ENCODE measurements at regions not wholly inside any gene's neighbourhood (a gene's known extent, or its start where the extent isn't known, plus 50 kb on each side); places are given as distances from the start of the nearest gene placed in this dataset.
"Not testable (repeated sequence)": the region's sequence is repeated elsewhere in the genome, so short reads cannot be mapped to it uniquely, and the experiment has no call there.

- Histone ChIP-seq H3K27ac (ENCODE audit: low read length) (no peak overlapping the region), H3K9ac (ENCODE audit: low read length) (no peak overlapping the region), H3K4me1 (ENCODE audit: control insufficient read depth, low read depth, low read length) (peaks cover 5% of the 10 kb centered on the region), H3K36me3 (ENCODE audit: control insufficient read depth, low read depth, low read length) (no peaks in the 10 kb centered on the region), H3K9me3 (ENCODE audit: control insufficient read depth, low read depth, low read length) (no peaks in the 10 kb centered on the region), H3K4me3 (ENCODE audit: low read length) (no peak overlapping the region), H3K27me3 (ENCODE audit: control insufficient read depth, insufficient read depth, low read length) (peaks cover 31% of the 10 kb centered on the region)
These were observed 73.5 kb upstream of the CASZ1 start for GRCh38 chr1:10869933-10870332.

DNA sequence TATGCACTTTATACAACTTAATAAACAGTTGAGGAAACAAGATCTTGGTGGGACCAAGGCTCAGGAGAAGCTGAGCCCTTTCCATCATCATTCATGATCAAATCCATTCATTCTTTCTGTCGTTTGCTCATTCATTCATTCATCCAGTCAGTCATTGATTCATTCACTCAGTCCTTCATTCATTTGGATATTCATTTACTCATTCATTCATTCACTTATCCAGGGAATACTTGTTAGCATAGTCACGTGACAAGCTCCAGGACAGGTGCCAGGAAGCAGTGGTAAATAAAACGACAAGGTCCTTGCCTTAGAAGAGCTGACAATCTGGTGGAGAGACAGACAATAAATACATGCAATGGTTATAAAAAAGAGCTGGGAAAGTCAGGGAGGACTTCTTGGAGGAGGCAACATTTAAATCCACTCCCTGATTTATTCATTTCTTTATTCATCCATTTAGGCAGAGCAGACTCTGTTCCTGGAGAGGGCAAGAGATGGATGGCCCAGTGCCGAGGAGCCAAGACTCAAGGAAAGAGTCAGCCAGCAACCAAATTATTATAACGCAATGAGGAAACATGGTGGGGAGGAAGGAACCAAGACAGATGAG is 74.1 kb upstream of the CASZ1 start:
- no peaks in the 10 kb centered on the region for H3K9me3 ChIP-seq (ENCODE audit: control insufficient read depth, low read depth, low read length)
- H3K27me3 ChIP-seq (ENCODE audit: control insufficient read depth, insufficient read depth, low read length): peaks cover 25% of the 10 kb centered on the region
- H3K27ac ChIP-seq (ENCODE audit: low read length): no peak overlapping the region
- H3K4me1 ChIP-seq (ENCODE audit: control insufficient read depth, low read depth, low read length): peaks cover 5% of the 10 kb centered on the region
- H3K4me3 ChIP-seq (ENCODE audit: low read length): no peak overlapping the region
- H3K9ac ChIP-seq (ENCODE audit: low read length): no peak overlapping the region
- no peaks in the 10 kb centered on the region for H3K36me3 ChIP-seq (ENCODE audit: control insufficient read depth, low read depth, low read length)

- Histone ChIP-seq H3K9ac (ENCODE audit: low read length) (no peak overlapping the region), H3K4me1 (ENCODE audit: control insufficient read depth, low read depth, low read length) (no peaks in the 10 kb centered on the region), H3K4me3 (ENCODE audit: low read length) (no peak overlapping the region), H3K27ac (ENCODE audit: low read length) (no peak overlapping the region), H3K9me3 (ENCODE audit: control insufficient read depth, low read depth, low read length) (no peaks in the 10 kb centered on the region), H3K27me3 (ENCODE audit: control insufficient read depth, insufficient read depth, low read length) (peaks cover 4% of the 10 kb centered on the region), H3K36me3 (ENCODE audit: control insufficient read depth, low read depth, low read length) (no peaks in the 10 kb centered on the region)
These were observed 76.7 kb upstream of the CASZ1 start for GRCh38 chr1:10873189-10873588.

DNA sequence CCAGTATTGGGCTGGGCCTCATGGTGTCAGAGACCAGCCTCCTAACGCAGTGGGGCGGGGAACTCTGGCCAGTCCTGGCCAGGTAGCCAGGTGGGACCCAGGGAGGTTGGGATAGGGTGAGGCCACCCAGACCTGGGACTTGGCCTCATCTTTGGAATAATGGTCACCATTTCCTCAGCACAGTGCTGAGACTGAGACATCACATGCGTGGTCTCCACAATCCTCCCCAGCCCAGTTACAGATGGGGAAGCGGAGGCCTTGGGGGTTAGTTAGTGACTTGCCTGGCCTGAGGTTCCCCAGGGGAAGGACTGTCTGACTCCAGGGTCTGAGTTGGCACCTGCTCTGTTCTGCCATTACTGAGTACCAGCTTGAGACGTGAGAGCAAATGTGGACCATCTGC is 77.9 kb upstream of the CASZ1 start:
- Histone ChIP-seq H3K9me3 (ENCODE audit: control insufficient read depth, low read depth, low read length) (no peaks in the 10 kb centered on the region), H3K4me1 (ENCODE audit: control insufficient read depth, low read depth, low read length) (no peaks in the 10 kb centered on the region), H3K27ac (ENCODE audit: low read length) (no peak overlapping the region), H3K9ac (ENCODE audit: low read length) (no peak overlapping the region), H3K27me3 (ENCODE audit: control insufficient read depth, insufficient read depth, low read length) (no peaks in the 10 kb centered on the region), H3K36me3 (ENCODE audit: control insufficient read depth, low read depth, low read length) (no peaks in the 10 kb centered on the region), H3K4me3 (ENCODE audit: low read length) (no peak overlapping the region)

GRCh38 chr1:10877894-10878293 is 81.4 kb upstream of the CASZ1 start:
- H3K27ac ChIP-seq (ENCODE audit: low read length): no peak overlapping the region
- no peaks in the 10 kb centered on the region for H3K9me3 ChIP-seq (ENCODE audit: control insufficient read depth, low read depth, low read length)
- H3K4me1 ChIP-seq (ENCODE audit: control insufficient read depth, low read depth, low read length): no peaks in the 10 kb centered on the region
- no peak overlapping the region for H3K9ac ChIP-seq (ENCODE audit: low read length)
- no peak overlapping the region for H3K4me3 ChIP-seq (ENCODE audit: low read length)
- H3K36me3 ChIP-seq (ENCODE audit: control insufficient read depth, low read depth, low read length): no peaks in the 10 kb centered on the region
- no peaks in the 10 kb centered on the region for H3K27me3 ChIP-seq (ENCODE audit: control insufficient read depth, insufficient read depth, low read length)

- H3K9me3 ChIP-seq (ENCODE audit: control insufficient read depth, low read depth, low read length): no peaks in the 10 kb centered on the region
- no peak overlapping the region for H3K4me3 ChIP-seq (ENCODE audit: low read length)
- H3K9ac ChIP-seq (ENCODE audit: low read length): no peak overlapping the region
- H3K27ac ChIP-seq (ENCODE audit: low read length): no peak overlapping the region
- H3K27me3 ChIP-seq (ENCODE audit: control insufficient read depth, insufficient read depth, low read length): no peaks in the 10 kb centered on the region
- H3K36me3 ChIP-seq (ENCODE audit: control insufficient read depth, low read depth, low read length): no peaks in the 10 kb centered on the region
- H3K4me1 ChIP-seq (ENCODE audit: control insufficient read depth, low read depth, low read length): no peaks in the 10 kb centered on the region
These were observed 82.0 kb upstream of the CASZ1 start for GRCh38 chr1:10878469-10878868.

DNA sequence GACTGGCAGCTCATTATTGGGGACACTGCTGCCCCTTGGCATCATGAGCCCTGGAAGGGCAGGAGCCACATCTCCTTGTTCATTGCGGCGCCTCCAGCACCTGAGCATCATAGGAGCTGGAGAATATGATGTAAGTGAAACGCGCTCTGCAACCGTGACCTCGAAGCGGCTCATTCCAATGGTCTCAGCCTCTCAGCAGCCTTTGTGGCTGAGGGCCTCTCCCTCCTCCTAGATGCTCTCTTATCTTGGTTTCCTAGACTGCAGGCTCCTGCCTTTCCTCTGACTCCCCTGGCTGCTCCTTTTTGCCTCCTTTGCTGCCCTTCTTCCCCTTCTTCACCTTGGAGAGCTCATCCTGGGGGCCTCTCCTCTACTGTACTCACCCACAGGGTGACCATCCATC is 83.6 kb upstream of the CASZ1 start:
- H3K27me3 ChIP-seq (ENCODE audit: control insufficient read depth, insufficient read depth, low read length): no peaks in the 10 kb centered on the region
- H3K4me3 ChIP-seq (ENCODE audit: low read length): no peak overlapping the region
- H3K9me3 ChIP-seq (ENCODE audit: control insufficient read depth, low read depth, low read length): no peaks in the 10 kb centered on the region
- no peak overlapping the region for H3K27ac ChIP-seq (ENCODE audit: low read length)
- no peak overlapping the region for H3K9ac ChIP-seq (ENCODE audit: low read length)
- H3K36me3 ChIP-seq (ENCODE audit: control insufficient read depth, low read depth, low read length): no peaks in the 10 kb centered on the region
- H3K4me1 ChIP-seq (ENCODE audit: control insufficient read depth, low read depth, low read length): no peaks in the 10 kb centered on the region

DNA sequence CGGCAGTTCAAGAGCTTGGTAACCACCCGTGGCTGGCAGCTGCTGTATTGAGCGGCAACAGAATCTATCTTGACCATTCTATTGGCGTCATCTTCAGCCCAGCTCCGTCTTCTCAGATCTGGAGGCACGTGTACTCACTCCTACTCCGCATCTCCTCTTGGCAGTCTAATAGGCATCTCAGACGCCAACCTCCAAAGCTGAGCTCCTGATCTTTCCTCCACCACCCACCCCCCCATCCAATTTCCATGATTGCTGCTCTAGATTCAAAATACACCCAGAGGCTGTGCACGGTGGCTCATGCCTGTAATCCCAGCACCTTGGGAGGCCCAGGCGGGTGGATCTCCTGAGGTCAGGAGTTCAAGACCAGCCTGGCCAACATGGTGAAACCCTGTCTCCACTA is 84.6 kb upstream of the CASZ1 start:
- Histone ChIP-seq H3K4me3 (ENCODE audit: low read length) (no peak overlapping the region), H3K36me3 (ENCODE audit: control insufficient read depth, low read depth, low read length) (no peaks in the 10 kb centered on the region), H3K9me3 (ENCODE audit: control insufficient read depth, low read depth, low read length) (no peaks in the 10 kb centered on the region), H3K4me1 (ENCODE audit: control insufficient read depth, low read depth, low read length) (no peaks in the 10 kb centered on the region), H3K27ac (ENCODE audit: low read length) (no peak overlapping the region), H3K27me3 (ENCODE audit: control insufficient read depth, insufficient read depth, low read length) (no peaks in the 10 kb centered on the region), H3K9ac (ENCODE audit: low read length) (no peak overlapping the region)

DNA sequence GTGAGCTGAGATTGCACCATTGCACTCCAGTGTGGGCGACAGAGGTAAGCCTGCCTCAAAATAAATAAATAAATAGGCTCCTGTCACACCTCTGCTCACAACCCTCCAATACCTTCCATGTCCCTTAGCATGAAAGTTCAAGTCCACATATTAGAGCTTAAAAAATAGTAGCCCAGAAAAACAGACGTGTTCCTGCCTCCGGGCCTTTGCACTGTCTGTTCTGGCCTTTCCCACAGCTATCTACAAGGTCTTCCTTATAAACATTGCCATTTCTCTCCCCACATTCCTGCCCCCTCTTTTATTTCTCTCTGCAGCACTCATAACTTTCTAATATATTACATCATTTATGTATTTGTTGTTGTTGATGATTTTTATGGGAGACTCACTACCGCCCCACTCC is 85.6 kb upstream of the CASZ1 start:
- Histone ChIP-seq H3K9ac (ENCODE audit: low read length) (no peak overlapping the region), H3K27ac (ENCODE audit: low read length) (no peak overlapping the region), H3K4me1 (ENCODE audit: control insufficient read depth, low read depth, low read length) (no peaks in the 10 kb centered on the region), H3K9me3 (ENCODE audit: control insufficient read depth, low read depth, low read length) (no peaks in the 10 kb centered on the region), H3K36me3 (ENCODE audit: control insufficient read depth, low read depth, low read length) (no peaks in the 10 kb centered on the region), H3K4me3 (ENCODE audit: low read length) (no peak overlapping the region), H3K27me3 (ENCODE audit: control insufficient read depth, insufficient read depth, low read length) (no peaks in the 10 kb centered on the region)

DNA sequence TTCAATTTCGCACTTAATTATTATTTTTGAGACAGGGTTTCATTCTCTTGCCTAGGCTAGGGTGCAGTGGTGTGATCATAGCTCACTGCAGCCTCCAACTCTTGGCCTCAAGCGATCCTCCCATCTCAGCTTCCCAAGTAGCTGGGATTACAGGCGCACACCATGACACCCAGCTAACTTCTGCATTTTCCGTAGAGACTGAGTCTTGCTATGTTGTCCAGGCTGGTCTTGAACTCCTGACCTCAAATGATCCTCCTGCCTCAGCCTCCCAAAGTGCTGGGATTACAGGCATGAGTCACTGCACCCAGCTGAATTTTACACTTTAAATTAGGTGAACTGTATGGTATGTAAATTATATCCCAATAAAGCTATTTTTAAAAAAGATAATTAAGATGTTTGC is 90.6 kb upstream of the CASZ1 start:
- not testable (repeated sequence) for H3K9ac ChIP-seq (ENCODE audit: low read length); H3K4me1 ChIP-seq (ENCODE audit: control insufficient read depth, low read depth, low read length); H3K36me3 ChIP-seq (ENCODE audit: control insufficient read depth, low read depth, low read length); H3K9me3 ChIP-seq (ENCODE audit: control insufficient read depth, low read depth, low read length); H3K4me3 ChIP-seq (ENCODE audit: low read length); H3K27ac ChIP-seq (ENCODE audit: low read length)
- H3K27me3 ChIP-seq (ENCODE audit: control insufficient read depth, insufficient read depth, low read length): peaks cover 20% of the 10 kb centered on the region

DNA sequence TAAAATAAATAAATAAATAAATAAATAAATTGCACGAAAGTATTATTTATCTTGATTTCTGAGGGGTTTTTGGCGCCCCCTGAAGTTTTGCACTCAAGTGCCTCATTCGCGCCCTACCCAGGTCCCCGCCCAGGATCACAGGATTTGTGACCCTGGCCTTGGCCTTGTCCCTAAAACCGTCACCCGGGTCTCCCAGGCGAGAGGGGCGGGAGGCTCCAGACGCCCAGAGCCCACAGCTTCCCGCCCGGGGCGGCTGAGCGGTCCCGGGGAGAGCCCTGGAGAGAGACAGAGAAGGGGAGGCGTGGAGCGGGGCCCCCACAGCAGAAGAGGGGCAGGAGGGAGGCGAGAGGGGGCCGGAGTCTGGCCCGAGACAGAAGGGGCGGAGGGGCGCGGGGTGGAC is 91.8 kb upstream of the CASZ1 start:
- H3K9me3 ChIP-seq (ENCODE audit: control insufficient read depth, low read depth, low read length): no peaks in the 10 kb centered on the region
- H3K4me1 ChIP-seq (ENCODE audit: control insufficient read depth, low read depth, low read length): peaks cover 5% of the 10 kb centered on the region
- no peaks in the 10 kb centered on the region for H3K36me3 ChIP-seq (ENCODE audit: control insufficient read depth, low read depth, low read length)
- H3K27me3 ChIP-seq (ENCODE audit: control insufficient read depth, insufficient read depth, low read length): peaks cover 20% of the 10 kb centered on the region
- H3K9ac ChIP-seq (ENCODE audit: low read length): no peak overlapping the region
- no peak overlapping the region for H3K27ac ChIP-seq (ENCODE audit: low read length)
- no peak overlapping the region for H3K4me3 ChIP-seq (ENCODE audit: low read length)

DNA sequence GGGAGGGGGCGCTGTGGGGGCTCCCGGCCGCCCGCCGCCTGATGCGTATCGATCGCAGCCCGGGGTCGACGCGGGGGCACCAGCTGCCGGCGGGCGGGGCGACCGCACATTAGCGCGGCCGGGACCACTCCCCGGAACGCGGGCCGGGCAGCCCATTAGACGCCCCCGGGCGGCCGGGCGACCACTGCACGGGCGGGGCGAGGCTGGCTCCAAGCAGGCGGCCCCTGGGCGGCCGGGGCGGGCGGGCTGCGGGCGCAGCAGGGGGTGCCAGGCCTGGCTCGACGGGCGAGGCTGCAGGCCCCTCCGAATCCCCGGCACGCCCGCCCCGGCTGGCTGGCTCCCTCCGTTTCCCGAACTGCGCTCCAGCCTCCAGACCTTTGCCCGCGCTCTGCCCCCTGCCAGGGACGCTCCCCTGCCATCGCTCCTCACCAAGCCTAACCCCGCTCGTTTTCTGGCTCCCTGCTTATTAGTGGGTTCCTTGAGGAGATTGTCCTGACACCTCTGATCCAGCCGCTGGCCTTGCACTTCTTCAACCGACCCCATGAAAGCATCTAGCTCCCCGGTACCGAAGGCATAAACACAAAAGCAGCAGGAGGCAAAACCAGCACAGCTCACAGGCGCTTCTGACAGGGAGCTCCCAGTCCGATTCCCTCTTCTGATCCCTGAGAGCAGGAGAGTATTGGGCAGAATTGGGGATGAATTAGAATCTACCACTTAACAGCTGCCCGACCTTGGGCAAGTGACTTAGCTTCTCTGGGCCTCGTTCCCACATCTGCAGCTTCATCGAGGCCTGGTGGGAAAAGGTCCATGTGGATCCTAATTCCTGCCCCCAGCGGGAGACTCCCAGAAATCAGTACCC is 92.6 kb upstream of the CASZ1 start:
- H3K27me3 ChIP-seq (ENCODE audit: control insufficient read depth, insufficient read depth, low read length): peaks cover 20% of the 10 kb centered on the region
- H3K4me1 ChIP-seq (ENCODE audit: control insufficient read depth, low read depth, low read length): peaks cover 5% of the 10 kb centered on the region
- no peaks in the 10 kb centered on the region for H3K36me3 ChIP-seq (ENCODE audit: control insufficient read depth, low read depth, low read length)
- no peak overlapping the region for H3K27ac ChIP-seq (ENCODE audit: low read length)
- H3K4me3 ChIP-seq (ENCODE audit: low read length): peak overlapping the region; percentile 46
- no peak overlapping the region for H3K9ac ChIP-seq (ENCODE audit: low read length)
- no peaks in the 10 kb centered on the region for H3K9me3 ChIP-seq (ENCODE audit: control insufficient read depth, low read depth, low read length)
